ENCODE measurements at regions not wholly inside any gene's neighbourhood (a gene's known extent, or its start where the extent isn't known, plus 50 kb on each side); places are given as distances from the start of the nearest gene placed in this dataset.

DNA sequence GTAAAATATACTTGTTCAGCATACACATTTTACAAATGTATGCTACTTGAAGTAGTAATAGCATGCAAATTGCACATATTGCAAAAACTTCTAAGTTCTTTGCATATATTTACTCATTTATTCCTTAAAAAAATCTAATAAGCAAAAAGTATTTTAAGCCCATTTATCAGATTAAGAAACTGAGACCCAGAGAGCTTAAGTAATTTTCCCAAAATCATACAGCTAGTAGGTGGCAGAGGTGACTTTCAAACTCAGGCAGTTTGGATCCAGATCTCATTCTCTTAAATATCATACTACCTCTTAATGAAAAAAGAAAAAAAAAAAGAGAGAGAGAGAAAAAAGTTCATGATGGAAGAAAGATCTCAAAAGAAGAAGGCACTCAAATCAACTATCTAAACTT, 157.9 kb downstream of the RPS12 start:
- TF ChIP-seq, protein P1, sequence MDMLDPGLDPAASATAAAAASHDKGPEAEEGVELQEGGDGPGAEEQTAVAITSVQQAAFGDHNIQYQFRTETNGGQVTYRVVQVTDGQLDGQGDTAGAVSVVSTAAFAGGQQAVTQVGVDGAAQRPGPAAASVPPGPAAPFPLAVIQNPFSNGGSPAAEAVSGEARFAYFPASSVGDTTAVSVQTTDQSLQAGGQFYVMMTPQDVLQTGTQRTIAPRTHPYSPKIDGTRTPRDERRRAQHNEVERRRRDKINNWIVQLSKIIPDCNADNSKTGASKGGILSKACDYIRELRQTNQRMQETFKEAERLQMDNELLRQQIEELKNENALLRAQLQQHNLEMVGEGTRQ (IDR thresholded peaks at IDR 0.05; ENCODE audit: low read length) = no peak
- TF ChIP-seq, protein P2, sequence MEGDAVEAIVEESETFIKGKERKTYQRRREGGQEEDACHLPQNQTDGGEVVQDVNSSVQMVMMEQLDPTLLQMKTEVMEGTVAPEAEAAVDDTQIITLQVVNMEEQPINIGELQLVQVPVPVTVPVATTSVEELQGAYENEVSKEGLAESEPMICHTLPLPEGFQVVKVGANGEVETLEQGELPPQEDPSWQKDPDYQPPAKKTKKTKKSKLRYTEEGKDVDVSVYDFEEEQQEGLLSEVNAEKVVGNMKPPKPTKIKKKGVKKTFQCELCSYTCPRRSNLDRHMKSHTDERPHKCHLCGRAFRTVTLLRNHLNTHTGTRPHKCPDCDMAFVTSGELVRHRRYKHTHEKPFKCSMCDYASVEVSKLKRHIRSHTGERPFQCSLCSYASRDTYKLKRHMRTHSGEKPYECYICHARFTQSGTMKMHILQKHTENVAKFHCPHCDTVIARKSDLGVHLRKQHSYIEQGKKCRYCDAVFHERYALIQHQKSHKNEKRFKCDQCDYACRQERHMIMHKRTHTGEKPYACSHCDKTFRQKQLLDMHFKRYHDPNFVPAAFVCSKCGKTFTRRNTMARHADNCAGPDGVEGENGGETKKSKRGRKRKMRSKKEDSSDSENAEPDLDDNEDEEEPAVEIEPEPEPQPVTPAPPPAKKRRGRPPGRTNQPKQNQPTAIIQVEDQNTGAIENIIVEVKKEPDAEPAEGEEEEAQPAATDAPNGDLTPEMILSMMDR (IDR thresholded peaks at IDR 0.05; ENCODE audit: control extremely low read depth in 1 of 3, insufficient read depth in 1 of 3, low read depth in 1 of 3, low read length in 3 of 3) = no peak
- TF ChIP-seq POLR2A (IDR thresholded peaks at IDR 0.05; ENCODE audit: control extremely low read depth in 1 of 2, low read depth in 2 of 2, low read length in 2 of 2) = no peak
- TF ChIP-seq YY1 (IDR thresholded peaks at IDR 0.05; ENCODE audit: low read depth, low read length) = no peak
- no peak for TF ChIP-seq SP1 (IDR thresholded peaks at IDR 0.05; ENCODE audit: low read depth, low read length)
- TF ChIP-seq EZH2 (IDR thresholded peaks at IDR 0.05; ENCODE audit: low read depth, low read length, severe bottlenecking) = no peak

All from H1 (cell line).